Right lung (tissue), 2 donors: ENCODE measurements at regions not wholly inside any gene's neighbourhood (a gene's known extent, or its start where the extent isn't known, plus 50 kb on each side); places are given as distances from the start of the nearest gene placed in this dataset.
"Not testable (repeated sequence)": the region's sequence is repeated elsewhere in the genome, so short reads cannot be mapped to it uniquely, and the experiment has no call there.

ENCODE experiments used
- DNase-seq, 2 donors: peaks; one replicate each; pipeline ENCODE4 v3.0.0-alpha.2; 2013

- no peak for DNase-seq
Measured at GRCh38 chr12:74595696-74596095, 58.1 kb downstream of the ATXN7L3B start.

GRCh38 chr12:74598819-74599218 is 61.2 kb downstream of the ATXN7L3B start:
- no peak for DNase-seq

- DNase-seq: no peak
Measured at GRCh38 chr12:74599932-74600331, 62.3 kb downstream of the ATXN7L3B start.

- not testable (repeated sequence) for DNase-seq
Measured at GRCh38 chr12:74600817-74601216, 63.2 kb downstream of the ATXN7L3B start.

GRCh38 chr12:74602881-74603672 is 65.4 kb downstream of the ATXN7L3B start:
- no peak for DNase-seq

- DNase-seq: no peak
Measured at GRCh38 chr12:74608231-74608775, 70.7 kb downstream of the ATXN7L3B start.

GRCh38 chr12:74610711-74611110 is 73.1 kb downstream of the ATXN7L3B start:
- DNase-seq: no peak

GRCh38 chr12:74614426-74614825 is 76.8 kb downstream of the ATXN7L3B start:
- DNase-seq: no peak

GRCh38 chr12:74619084-74619483 is 81.4 kb downstream of the ATXN7L3B start:
- no peak for DNase-seq

GRCh38 chr12:74619884-74620283 is 82.2 kb downstream of the ATXN7L3B start:
- no peak for DNase-seq

GRCh38 chr12:74620921-74621320 is 83.3 kb downstream of the ATXN7L3B start:
- DNase-seq: no peak

GRCh38 chr12:74624201-74624600 is 86.6 kb downstream of the ATXN7L3B start:
- DNase-seq: no peak

- DNase-seq: no peak
Measured at GRCh38 chr12:74626397-74626796, 88.8 kb downstream of the ATXN7L3B start.

GRCh38 chr12:74641262-74641661 is 103.6 kb downstream of the ATXN7L3B start:
- DNase-seq: no peak

GRCh38 chr12:74641694-74642093 is 104.1 kb downstream of the ATXN7L3B start:
- DNase-seq: no peak

- no peak for DNase-seq
Measured at GRCh38 chr12:74644681-74645080, 107.0 kb downstream of the ATXN7L3B start.

GRCh38 chr12:74646831-74647230 is 109.2 kb downstream of the ATXN7L3B start:
- no peak for DNase-seq

GRCh38 chr12:74647256-74647655 is 109.6 kb downstream of the ATXN7L3B start:
- DNase-seq: no peak

GRCh38 chr12:74656251-74656650 is 118.6 kb downstream of the ATXN7L3B start:
- DNase-seq: no peak

- DNase-seq: no peak
Measured at GRCh38 chr12:74660442-74660841, 122.8 kb downstream of the ATXN7L3B start.

GRCh38 chr12:74663958-74664357 is 126.3 kb downstream of the ATXN7L3B start:
- DNase-seq: no peak

- DNase-seq: no peak
Measured at GRCh38 chr12:74665690-74666089, 128.1 kb downstream of the ATXN7L3B start.

GRCh38 chr12:74671421-74671820 is 133.8 kb downstream of the ATXN7L3B start:
- DNase-seq: no peak

- DNase-seq: not testable (repeated sequence)
Measured at GRCh38 chr12:74676955-74677354, 139.3 kb downstream of the ATXN7L3B start.
